HG02763 (cell line): ENCODE measurements at regions not wholly inside any gene's neighbourhood (a gene's known extent, or its start where the extent isn't known, plus 50 kb on each side); places are given as distances from the start of the nearest gene placed in this dataset.
"Not testable (repeated sequence)": the region's sequence is repeated elsewhere in the genome, so short reads cannot be mapped to it uniquely, and the experiment has no call there.

ENCODE experiments used
- ATAC-seq: cut with Tn5 transposase; IDR thresholded peaks from one replicate; pipeline ENCODE4 v1.9.1; 2021; ENCODE audit warnings: mild to moderate bottlenecking, moderate library complexity; ENCODE audit not compliant: unreplicated experiment

DNA sequence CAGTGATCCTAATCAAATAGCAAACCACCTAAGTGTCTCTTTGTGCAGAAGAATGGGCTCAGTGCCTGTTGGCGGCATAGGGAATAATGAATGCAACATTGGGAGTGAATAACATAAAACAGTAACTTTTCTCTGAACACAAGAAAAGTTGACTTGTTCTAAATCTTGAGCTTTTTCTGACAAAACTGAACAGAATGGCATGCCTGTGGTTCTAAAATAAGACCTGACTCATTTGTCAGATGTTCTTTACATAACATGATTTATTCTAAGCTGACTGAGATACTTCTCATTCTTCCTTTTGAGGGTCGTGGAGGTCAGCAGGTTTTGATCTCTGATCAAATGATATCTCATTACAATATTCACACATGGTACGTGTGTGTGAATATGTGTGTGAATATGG, 165.4 kb upstream of the WDR1 start:
- ATAC-seq: no peak

DNA sequence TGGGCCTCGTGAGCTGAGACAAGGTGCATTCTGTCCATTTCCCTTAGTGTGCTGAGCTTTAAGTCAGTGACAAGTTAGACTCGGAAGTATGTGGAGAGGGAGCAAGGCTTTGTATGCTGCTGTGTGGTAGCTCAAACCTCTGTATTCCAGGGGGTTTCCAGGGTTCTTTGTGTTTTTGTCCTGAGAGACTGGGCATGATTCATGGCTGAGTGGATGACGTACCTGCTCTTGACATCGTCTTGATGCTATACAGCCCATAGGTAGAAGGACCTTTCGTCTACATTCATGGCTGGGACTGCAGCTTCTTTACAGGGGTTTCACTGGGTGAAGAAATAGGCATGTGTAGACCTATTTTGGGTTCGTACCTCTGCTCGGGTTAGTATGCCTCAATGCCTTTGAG, 162.7 kb upstream of the WDR1 start:
- ATAC-seq: no peak

GRCh38 chr4:10278071-10278470, 161.5 kb upstream of the WDR1 start:
- no peak for ATAC-seq

DNA sequence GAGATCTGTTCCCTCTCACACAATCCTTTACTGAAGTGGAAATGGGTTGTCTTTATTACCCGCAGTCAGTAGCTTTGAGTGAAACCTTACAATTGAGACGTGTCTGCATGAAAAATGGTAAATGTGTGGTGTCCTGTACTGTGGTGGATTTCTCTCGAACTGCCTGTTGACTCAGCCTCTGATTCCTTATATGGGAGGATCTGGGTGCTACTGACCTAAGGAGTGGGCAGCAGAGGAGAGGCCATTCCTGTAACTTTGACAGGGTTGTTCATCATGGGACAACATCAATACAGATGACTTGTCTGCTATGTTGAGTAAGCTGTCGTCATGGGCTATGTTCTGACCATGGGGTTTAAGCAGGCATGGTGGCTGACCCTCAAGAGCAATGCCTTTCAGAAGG, 159.6 kb upstream of the WDR1 start:
- no peak for ATAC-seq

DNA sequence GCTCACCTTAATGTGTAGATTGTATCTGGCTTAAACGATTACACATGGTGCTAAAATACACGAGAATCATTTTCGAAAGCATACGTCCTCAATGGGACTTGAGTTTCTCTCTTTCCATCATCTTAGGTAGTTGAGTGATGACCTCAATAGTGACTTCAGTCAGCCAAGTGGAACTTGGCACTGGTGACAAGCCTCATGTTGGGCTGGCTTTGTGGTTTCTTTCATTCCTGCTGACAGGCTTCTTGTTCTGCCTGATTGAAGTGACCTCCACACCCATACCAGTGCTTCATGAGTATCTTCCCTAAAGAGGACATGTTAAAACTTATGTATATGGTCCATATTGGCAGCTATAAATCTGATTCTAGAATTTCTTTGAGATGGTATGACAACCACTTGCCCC, 159.1 kb upstream of the WDR1 start:
- no peak for ATAC-seq

- no peak for ATAC-seq
Observed at GRCh38 chr4:10273030-10273429, 156.4 kb upstream of the WDR1 start.

DNA sequence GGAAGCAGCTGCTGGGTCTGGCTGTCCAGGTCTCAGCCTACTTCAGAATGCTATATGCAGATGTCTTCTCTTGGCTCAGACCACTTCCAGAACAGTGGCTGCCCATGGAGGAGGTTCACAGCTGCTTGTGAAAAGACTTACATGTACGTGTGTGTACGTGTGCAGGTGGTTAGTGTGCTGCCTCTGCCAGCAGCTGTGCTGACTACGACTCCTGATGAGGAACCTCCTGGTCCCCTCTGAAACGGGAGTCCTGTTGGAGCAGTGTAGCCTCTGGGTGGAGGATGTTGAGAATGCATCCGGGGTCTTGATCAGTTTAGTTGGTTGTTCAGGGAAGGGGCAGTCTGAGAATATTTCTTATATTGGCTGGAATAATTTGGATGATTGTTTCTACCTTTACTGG, 155.9 kb upstream of the WDR1 start:
- no peak for ATAC-seq

GRCh38 chr4:10267066-10267465, 150.5 kb upstream of the WDR1 start:
- ATAC-seq: no peak

DNA sequence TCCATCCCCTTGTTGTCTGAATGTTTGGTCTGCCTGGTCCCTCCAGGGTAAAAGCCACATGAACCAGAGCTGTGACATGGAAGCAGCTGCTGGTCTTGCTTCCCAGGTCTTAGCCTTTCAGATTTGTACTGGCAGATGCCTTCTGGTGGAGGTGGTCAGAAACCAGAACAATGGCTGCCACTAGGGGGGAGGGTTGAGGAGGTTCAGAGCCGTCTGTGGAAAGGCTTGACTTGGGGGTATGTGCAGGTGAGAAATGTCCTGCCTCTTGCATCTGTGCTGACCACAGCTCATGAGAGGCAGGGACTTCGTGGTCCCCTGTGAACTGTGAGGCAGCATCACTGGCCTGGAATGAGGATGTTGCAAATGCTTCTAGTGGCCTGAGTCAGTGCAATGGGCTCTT, 144.2 kb upstream of the WDR1 start:
- no peak for ATAC-seq

DNA sequence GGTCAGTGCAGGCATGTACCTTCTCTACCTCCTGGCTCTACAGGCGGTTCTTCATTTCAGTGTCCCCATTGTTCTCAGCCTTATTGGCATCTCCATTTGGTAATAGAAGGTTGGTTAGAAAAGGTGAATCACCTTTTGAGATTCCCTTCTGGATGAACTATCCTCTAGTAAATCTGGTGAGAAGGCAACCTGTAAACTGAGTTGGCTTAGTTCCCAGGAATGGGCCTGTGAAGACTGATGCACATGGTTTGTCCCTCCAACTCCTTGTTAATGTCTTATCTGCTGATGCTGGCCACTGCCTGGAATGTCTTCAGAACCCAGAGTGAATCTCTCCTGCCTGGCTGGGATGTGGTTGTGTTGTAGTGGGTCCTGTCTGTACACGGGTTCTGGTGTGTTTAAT, 143.4 kb upstream of the WDR1 start:
- no peak for ATAC-seq

GRCh38 chr4:10256203-10256602, 139.6 kb upstream of the WDR1 start:
- no peak for ATAC-seq

DNA sequence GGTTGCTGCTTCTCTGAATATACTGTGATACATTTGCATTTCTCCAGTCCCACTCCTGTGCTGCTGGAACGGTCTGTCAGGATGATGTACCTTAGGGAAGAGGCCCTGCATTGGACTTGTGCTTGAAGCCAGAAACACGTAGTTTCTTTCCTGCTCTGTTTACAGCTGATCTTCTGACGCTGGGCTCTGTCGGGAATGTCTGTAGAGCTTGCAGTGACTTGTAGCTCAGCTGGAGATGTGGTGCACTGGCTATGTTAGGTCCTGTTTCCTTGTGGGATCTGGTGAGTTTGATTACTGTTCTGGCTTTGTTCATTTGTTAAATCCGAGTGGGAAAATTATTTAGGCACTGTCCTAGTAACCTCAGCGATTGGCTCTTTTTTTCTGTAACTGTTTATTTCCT, 137.2 kb upstream of the WDR1 start:
- ATAC-seq: no peak

- no peak for ATAC-seq
Observed at GRCh38 chr4:10245751-10246150, 129.2 kb upstream of the WDR1 start.

- ATAC-seq: no peak
Observed at GRCh38 chr4:10243856-10244255, 127.3 kb upstream of the WDR1 start.

- no peak for ATAC-seq
Observed at GRCh38 chr4:10240691-10241090, 124.1 kb upstream of the WDR1 start.

DNA sequence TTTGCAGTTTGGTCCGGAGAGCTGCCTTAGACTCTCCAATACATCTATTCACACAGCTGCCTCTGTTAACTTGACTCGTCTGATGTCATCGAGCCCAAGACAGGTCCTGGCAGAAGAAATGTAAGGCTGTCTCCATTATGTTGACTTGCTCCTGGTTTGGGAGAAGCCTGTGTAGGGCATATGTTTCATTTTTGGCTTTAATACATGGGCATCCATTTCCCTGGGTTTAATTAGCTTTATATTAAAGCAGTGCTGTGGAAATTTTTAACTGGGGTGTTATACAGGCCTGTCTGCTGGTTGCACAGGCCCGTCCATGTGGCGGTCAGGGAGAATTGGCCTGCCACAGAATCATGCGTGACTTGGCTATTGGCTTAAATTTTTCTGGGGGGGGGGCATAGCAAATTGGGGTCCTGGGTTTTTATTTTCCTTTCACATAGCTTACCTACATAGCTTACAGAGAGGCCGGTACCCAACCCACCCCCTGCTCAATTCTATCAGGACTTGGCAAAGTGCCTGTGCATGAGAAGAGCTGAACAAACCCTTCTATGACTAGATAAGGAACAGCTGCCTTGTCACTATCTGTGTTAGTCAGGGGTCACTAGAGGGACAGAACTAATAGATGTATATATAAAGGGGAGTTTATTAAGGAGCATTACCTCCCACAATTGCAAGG, 123.5 kb upstream of the WDR1 start:
- no peak for ATAC-seq

DNA sequence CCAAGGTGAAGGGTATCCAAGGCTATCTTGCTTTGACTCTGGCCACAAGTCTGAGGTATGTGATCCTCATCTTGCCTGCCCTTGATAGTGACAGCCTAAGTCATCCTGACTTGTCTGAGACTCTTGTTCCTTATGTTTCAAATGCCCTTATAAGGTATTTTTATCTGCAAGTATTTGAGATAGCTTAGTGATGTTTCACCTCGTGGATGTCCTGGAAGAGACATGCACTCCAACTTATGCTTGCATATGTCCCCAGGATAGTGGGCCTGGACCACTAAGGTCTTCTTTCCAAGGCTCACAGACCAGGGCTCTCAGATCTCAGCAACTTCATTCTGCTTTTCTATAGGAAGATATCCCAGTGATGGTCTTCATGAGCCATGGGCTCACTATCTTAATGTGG, 120.5 kb upstream of the WDR1 start:
- ATAC-seq: no peak

- no peak for ATAC-seq
Observed at GRCh38 chr4:10232114-10232513, 115.5 kb upstream of the WDR1 start.

GRCh38 chr4:10226756-10227155, 110.2 kb upstream of the WDR1 start:
- no peak for ATAC-seq

GRCh38 chr4:10225096-10225495, 108.5 kb upstream of the WDR1 start:
- ATAC-seq: no peak

DNA sequence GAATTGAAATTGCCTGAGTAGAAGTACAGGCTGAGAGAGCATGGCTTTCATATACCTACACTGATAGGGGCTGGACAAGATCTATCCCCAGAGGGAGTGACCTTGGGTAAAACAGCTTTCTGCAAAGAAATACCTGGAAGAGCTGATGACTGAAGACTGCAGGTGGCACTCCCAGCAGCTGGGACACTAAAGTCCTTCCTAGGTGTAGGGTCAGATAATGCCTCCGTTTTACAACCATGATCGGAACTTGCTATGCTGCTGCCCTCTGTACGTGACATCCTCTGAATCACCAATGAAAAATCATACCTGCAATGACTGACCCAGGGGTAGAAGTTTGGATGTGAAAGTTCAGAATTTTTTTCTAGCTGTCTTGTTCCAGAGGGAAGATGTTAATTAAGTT, 107.2 kb upstream of the WDR1 start:
- no peak for ATAC-seq

- not testable (repeated sequence) for ATAC-seq
Observed at GRCh38 chr4:10213481-10213880, 96.9 kb upstream of the WDR1 start.

DNA sequence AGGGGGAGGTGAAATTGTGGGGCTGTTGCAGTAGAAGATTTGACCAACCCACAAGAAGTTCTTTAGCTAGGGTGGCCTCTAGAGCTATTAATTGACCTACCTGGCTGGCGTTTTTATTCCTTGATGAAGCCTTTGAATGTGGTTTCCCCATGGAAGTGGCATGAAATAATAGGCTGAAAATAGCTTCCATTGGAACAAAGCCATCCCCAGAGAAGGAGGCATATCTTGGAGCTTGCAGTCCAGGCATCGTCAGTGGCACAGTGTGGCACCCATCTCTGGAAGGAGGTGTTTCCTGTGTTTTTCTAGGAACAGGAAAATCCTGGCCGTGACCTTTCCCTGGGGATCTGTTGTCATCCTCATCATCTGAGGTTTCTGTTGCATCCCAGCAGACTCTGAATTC, 96.3 kb upstream of the WDR1 start:
- ATAC-seq: no peak

- ATAC-seq: no peak
Observed at GRCh38 chr4:10212400-10212799, 95.8 kb upstream of the WDR1 start.
